Endodermal cell (in vitro differentiated cells): ENCODE measurements at regions not wholly inside any gene's neighbourhood (a gene's known extent, or its start where the extent isn't known, plus 50 kb on each side); places are given as distances from the start of the nearest gene placed in this dataset.

Source experiments
- DNase-seq: peaks from one replicate; pipeline ENCODE4 v3.0.0-alpha.2; 2017
- H3K27ac ChIP-seq: 2 replicates; pipeline ENCODE4 v1.5.1; 2013; ENCODE audit warnings: mild to moderate bottlenecking, low read depth, low read length, moderate library complexity
- H3K27me3 ChIP-seq: 2 replicates; pipeline ENCODE4 v1.6.1; 2013; ENCODE audit warnings: mild to moderate bottlenecking, low read length, moderate library complexity; ENCODE audit not compliant: insufficient read depth, control insufficient read depth, poor library complexity, severe bottlenecking
- H3K36me3 ChIP-seq: 2 replicates; pipeline ENCODE4 v1.7.0; 2013; ENCODE audit warnings: mild to moderate bottlenecking, low read length, moderate library complexity; ENCODE audit not compliant: control insufficient read depth, insufficient read depth
- H3K4me1 ChIP-seq: one replicate; pipeline ENCODE4 v1.7.0; 2013; ENCODE audit warnings: low read length; ENCODE audit not compliant: control insufficient read depth, insufficient read depth
- H3K4me3 ChIP-seq: 2 replicates; pipeline ENCODE4 v1.5.1; 2013; ENCODE audit warnings: mild to moderate bottlenecking, low read length, moderate library complexity
- H3K9ac ChIP-seq: 2 replicates; pipeline ENCODE4 v1.6.1; 2013; ENCODE audit warnings: mild to moderate bottlenecking, low read length, moderate library complexity; ENCODE audit not compliant: poor library complexity, severe bottlenecking; ENCODE audit errors: extremely low read depth
- H3K9me3 ChIP-seq: 2 replicates; pipeline ENCODE4 v1.6.1; 2013; ENCODE audit warnings: mild to moderate bottlenecking, low read length, moderate library complexity; ENCODE audit not compliant: control insufficient read depth
- H3K27ac Mint-ChIP-seq: 2 replicates; pipeline ENCODE4 v1.8.0; 2020; ENCODE audit warnings: mixed read lengths
- H3K27me3 Mint-ChIP-seq: 2 replicates; pipeline ENCODE4 v1.8.0; 2021; ENCODE audit warnings: mild to moderate bottlenecking, mixed read lengths; ENCODE audit not compliant: insufficient read depth
- H3K36me3 Mint-ChIP-seq: 2 replicates; pipeline ENCODE4 v1.8.0; 2020; ENCODE audit warnings: low read depth, mixed read lengths
- H3K4me1 Mint-ChIP-seq: 2 replicates; pipeline ENCODE4 v1.8.0; 2020; ENCODE audit warnings: mixed read lengths
- H3K4me3 Mint-ChIP-seq: 2 replicates; pipeline ENCODE4 v1.8.0; 2020; ENCODE audit warnings: mild to moderate bottlenecking, moderate library complexity, mixed read lengths
- H3K9me3 Mint-ChIP-seq: 2 replicates; pipeline ENCODE4 v1.8.0; 2020; ENCODE audit warnings: mild to moderate bottlenecking, mixed read lengths
- WGBS, 2 experiments: methylation state at CpG; one replicate each; pipeline versions ENCODE4 v1.1.5 to v1.1.7; 2013; ENCODE audit warnings: missing lambda C conversion rate in 2 of 2, mixed read lengths in 1 of 2; ENCODE audit not compliant: insufficient coverage in 1 of 2, insufficient read length in 1 of 2; 5-methylcytosine and 5-hydroxymethylcytosine counted together
- TF ChIP-seq, protein P1 (sequence below): fragments of 200-600 bp; sonication (generic); conservative IDR thresholded peaks from 2 replicates; pipeline ENCODE4 v1.5.0; 2021; ENCODE audit warnings: antibody characterized with exemption, mild to moderate bottlenecking

DNA sequence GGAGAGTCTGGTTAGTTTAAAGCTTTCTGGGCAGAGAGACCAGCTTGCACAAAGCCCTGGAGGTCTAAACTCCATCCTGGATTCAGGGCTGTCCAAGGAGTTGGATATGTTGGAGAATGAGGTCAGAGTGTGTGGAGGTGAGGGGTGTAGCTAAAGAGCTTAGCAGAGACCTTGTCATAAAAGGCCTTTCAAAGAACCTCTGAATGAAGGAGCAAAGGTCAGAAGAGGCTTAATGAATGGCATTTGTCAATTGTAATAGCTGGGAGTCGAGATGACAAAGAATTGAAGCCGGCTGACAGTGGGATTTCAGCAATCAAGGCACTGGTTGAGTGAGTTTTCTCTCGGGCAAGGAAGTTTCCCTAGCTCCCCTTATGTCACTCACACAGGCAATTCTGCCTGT is 202.6 kb downstream of the PDCD6IP start:
- WGBS, 2 experiments = 68 to 72% methylated on average over 2 to 3 of the region's 3 CpGs
- no peak for DNase-seq

DNA sequence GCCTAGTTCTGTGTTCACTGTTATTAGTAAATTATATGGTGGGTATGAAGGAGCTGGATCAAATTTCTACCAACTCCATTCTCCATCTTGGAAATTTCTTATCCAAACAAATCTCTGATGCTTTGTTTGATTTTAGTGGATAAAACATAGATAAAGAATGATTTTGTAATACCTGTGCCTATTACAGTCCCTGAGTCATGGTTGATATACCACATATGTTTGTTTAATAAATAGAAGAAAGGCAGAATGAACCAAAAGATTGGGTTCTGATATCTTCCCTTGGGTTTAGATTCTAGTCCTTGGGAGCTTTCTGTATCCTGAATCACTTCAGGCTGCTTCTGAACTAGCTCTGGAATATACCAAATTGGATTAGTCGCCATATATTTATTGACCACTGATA is 203.6 kb downstream of the PDCD6IP start:
- Mint-ChIP-seq H3K27ac (no peak overlapping the region), H3K27me3 (peaks cover 30% of the 10 kb centered on the region), H3K36me3 (no peaks in the 10 kb centered on the region), H3K4me1 (peaks cover 38% of the 10 kb centered on the region), H3K4me3 (no peak overlapping the region), H3K9me3 (peaks cover 9% of the 10 kb centered on the region)
- Histone ChIP-seq H3K27me3 (peaks cover 34% of the 10 kb centered on the region), H3K4me3 (no peak overlapping the region), H3K36me3 (no peaks in the 10 kb centered on the region), H3K4me1 (peaks cover 7% of the 10 kb centered on the region), H3K9me3 (no peaks in the 10 kb centered on the region), H3K27ac (no peak overlapping the region), H3K9ac (no peak overlapping the region)
- WGBS, 2 experiments = 93% methylated on average over 1 of the region's 1 CpG; no CpG with 5 or more reads in 1 of the 2 experiments
- DNase-seq = no peak
- TF ChIP-seq, protein P1, sequence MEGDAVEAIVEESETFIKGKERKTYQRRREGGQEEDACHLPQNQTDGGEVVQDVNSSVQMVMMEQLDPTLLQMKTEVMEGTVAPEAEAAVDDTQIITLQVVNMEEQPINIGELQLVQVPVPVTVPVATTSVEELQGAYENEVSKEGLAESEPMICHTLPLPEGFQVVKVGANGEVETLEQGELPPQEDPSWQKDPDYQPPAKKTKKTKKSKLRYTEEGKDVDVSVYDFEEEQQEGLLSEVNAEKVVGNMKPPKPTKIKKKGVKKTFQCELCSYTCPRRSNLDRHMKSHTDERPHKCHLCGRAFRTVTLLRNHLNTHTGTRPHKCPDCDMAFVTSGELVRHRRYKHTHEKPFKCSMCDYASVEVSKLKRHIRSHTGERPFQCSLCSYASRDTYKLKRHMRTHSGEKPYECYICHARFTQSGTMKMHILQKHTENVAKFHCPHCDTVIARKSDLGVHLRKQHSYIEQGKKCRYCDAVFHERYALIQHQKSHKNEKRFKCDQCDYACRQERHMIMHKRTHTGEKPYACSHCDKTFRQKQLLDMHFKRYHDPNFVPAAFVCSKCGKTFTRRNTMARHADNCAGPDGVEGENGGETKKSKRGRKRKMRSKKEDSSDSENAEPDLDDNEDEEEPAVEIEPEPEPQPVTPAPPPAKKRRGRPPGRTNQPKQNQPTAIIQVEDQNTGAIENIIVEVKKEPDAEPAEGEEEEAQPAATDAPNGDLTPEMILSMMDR = no peak

More for the DNA sequence above, 202.6 kb downstream of the PDCD6IP start:
- H3K4me3 ChIP-seq = no peak overlapping the region
- H3K27ac Mint-ChIP-seq = no peak overlapping the region
- H3K4me1 Mint-ChIP-seq = peaks cover 38% of the 10 kb centered on the region
- H3K9me3 Mint-ChIP-seq = peaks cover 19% of the 10 kb centered on the region
- no peaks in the 10 kb centered on the region for H3K36me3 Mint-ChIP-seq
- TF ChIP-seq, protein P1 = no peak
- H3K4me3 Mint-ChIP-seq = no peak overlapping the region
- peaks cover 25% of the 10 kb centered on the region for H3K27me3 ChIP-seq
- no peaks in the 10 kb centered on the region for H3K36me3 ChIP-seq
- H3K9ac ChIP-seq = no peak overlapping the region
- H3K4me1 ChIP-seq = peaks cover 7% of the 10 kb centered on the region
- H3K27ac ChIP-seq = no peak overlapping the region
- peaks cover 26% of the 10 kb centered on the region for H3K27me3 Mint-ChIP-seq
- H3K9me3 ChIP-seq = peaks cover 3% of the 10 kb centered on the region

DNA sequence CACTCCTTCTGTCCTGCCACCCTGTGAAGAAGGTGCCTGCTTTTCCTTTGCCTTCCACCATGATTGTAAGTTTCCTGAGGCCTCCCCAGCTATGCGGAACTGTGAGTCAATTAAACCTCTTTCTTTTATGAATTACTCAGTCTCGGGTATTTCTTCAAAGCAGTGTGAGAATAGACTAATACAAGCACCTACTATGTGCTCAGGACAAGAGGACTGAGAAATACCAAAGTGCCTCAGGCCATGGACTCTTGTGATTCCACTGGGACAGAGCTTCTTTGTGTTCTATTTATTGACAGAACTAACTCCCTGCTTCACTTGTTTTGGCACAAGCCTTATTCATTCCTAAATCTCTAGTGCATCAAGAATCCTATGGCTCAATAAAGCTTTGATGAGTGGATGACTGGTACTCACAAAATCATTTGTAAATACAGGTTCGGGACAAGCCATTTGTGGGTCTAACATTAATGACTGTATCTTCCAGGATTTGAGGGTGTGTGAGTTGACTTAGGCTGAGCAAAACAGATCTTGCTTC is 204.2 kb downstream of the PDCD6IP start:
- TF ChIP-seq, protein P1 = no peak
- Histone ChIP-seq H3K27me3 (peaks cover 41% of the 10 kb centered on the region), H3K9me3 (no peaks in the 10 kb centered on the region), H3K4me1 (peaks cover 7% of the 10 kb centered on the region), H3K9ac (no peak overlapping the region), H3K4me3 (no peak overlapping the region), H3K36me3 (no peaks in the 10 kb centered on the region), H3K27ac (no peak overlapping the region)
- Mint-ChIP-seq H3K9me3 (peaks cover 4% of the 10 kb centered on the region), H3K27ac (no peak overlapping the region), H3K27me3 (peaks cover 36% of the 10 kb centered on the region), H3K4me1 (peaks cover 38% of the 10 kb centered on the region), H3K4me3 (no peak overlapping the region), H3K36me3 (no peaks in the 10 kb centered on the region)
- no peak for DNase-seq
- 60 to 96% methylated on average over 2 to 3 of the region's 3 CpGs for WGBS, 2 experiments
